IMR-90 (cell line): ENCODE measurements at regions not wholly inside any gene's neighbourhood (a gene's known extent, or its start where the extent isn't known, plus 50 kb on each side); places are given as distances from the start of the nearest gene placed in this dataset.

ENCODE experiments used
- ATAC-seq: fragments of 200-7000 bp; cut with Tn5 transposase; 2 replicates; pipeline ENCODE4 v1.9.1; 2020; ENCODE audit warnings: low read depth, mild to moderate bottlenecking, moderate library complexity
- BruUV-seq: library from RNA; stranded (reverse); fragments of 400-500 nt; replicated peaks from 2 replicates; lab custom pipeline; 2021; lab: Mats Ljungman, UMichigan
- CTCF ChIA-PET: fragments of 300-600 bp; formaldehyde crosslinking; extraction: SDS; loops from one replicate; lab custom pipeline; 2021; ENCODE audit warnings: antibody characterized with exemption; lab: Yijun Ruan, JAX
- POLR2A ChIA-PET: fragments of 300-600 bp; sonication (Branson Sonifier 250); formaldehyde crosslinking; loops from one replicate; lab custom pipeline; 2022; ENCODE audit warnings: antibody characterized with exemption; ENCODE audit not compliant: unreplicated experiment; lab: Charles Lee
- DNase-seq: peaks from one replicate; pipeline ENCODE4 v3.0.0; 2013
- H2AFZ ChIP-seq: replicated peaks from 2 replicates; pipeline ENCODE3; 2013; ENCODE audit warnings: low read length, mild to moderate bottlenecking; ENCODE audit not compliant: poor library complexity
- H2AK5ac ChIP-seq: 2 replicates; pipeline ENCODE4 v1.6.1; 2013; ENCODE audit warnings: low read depth, low read length, inconsistent platforms
- H2AK9ac ChIP-seq: replicated peaks from 2 replicates; pipeline ENCODE3; 2013; ENCODE audit warnings: mild to moderate bottlenecking, low read depth, low read length, moderate library complexity; ENCODE audit not compliant: poor library complexity
- H2BK120ac ChIP-seq: 2 replicates; pipeline ENCODE4 v1.6.1; 2013; ENCODE audit warnings: low read depth, low read length, inconsistent platforms
- H2BK15ac ChIP-seq: 3 replicates; pipeline ENCODE4 v1.6.1; 2013; ENCODE audit warnings: low read depth, low read length, inconsistent platforms
- H2BK20ac ChIP-seq: 2 replicates; pipeline ENCODE4 v1.6.1; 2013; ENCODE audit warnings: low read depth, mild to moderate bottlenecking, inconsistent platforms, low read length, moderate library complexity
- H2BK5ac ChIP-seq: 2 replicates; pipeline ENCODE4 v1.6.1; 2013; ENCODE audit warnings: mild to moderate bottlenecking, low read depth, low read length, inconsistent platforms; ENCODE audit not compliant: poor library complexity, severe bottlenecking
- H3K14ac ChIP-seq: replicated peaks from 2 replicates; pipeline ENCODE4 v1.6.1; 2013; ENCODE audit warnings: low read depth, low read length, inconsistent platforms
- H3K18ac ChIP-seq: 2 replicates; pipeline ENCODE4 v1.6.1; 2013; ENCODE audit warnings: low read depth, low read length, control low read depth
- H3K23ac ChIP-seq: 2 replicates; pipeline ENCODE4 v1.6.1; 2013; ENCODE audit warnings: low read depth, low read length, inconsistent platforms
- H3K27ac ChIP-seq: 2 replicates; pipeline ENCODE4 v1.5.1; 2013; ENCODE audit warnings: mild to moderate bottlenecking, control low read depth, low read length; ENCODE audit not compliant: insufficient read depth
- H3K27me3 ChIP-seq: 2 replicates; pipeline ENCODE4 v1.6.1; 2013; ENCODE audit warnings: low read length; ENCODE audit not compliant: control insufficient read depth, insufficient read depth
- H3K36me3 ChIP-seq: 2 replicates; pipeline ENCODE4 v1.6.1; 2013; ENCODE audit warnings: low read length, mixed read lengths; ENCODE audit not compliant: control insufficient read depth, insufficient read depth
- H3K4ac ChIP-seq: 2 replicates; pipeline ENCODE4 v1.6.1; 2013; ENCODE audit warnings: low read depth, low read length, inconsistent platforms
- H3K4me1 ChIP-seq: 2 replicates; pipeline ENCODE4 v1.6.1; 2013; ENCODE audit warnings: low read length, mixed read lengths; ENCODE audit not compliant: control insufficient read depth, insufficient read depth
- H3K4me2 ChIP-seq: 2 replicates; pipeline ENCODE4 v1.6.1; 2013; ENCODE audit warnings: low read depth, mild to moderate bottlenecking, control low read depth, low read length, moderate library complexity
- H3K4me3 ChIP-seq: 2 replicates; pipeline ENCODE4 v1.5.1; 2013; ENCODE audit warnings: low read depth, mild to moderate bottlenecking, control low read depth, low read length, moderate library complexity; ENCODE audit not compliant: insufficient read depth
- H3K56ac ChIP-seq: 2 replicates; pipeline ENCODE4 v1.6.1; 2013; ENCODE audit warnings: low read length, inconsistent platforms; ENCODE audit not compliant: insufficient read depth; ENCODE audit errors: extremely low read depth
- H3K79me1 ChIP-seq, 2 experiments: 2 replicates each; pipeline ENCODE4 v1.6.1; 2013; ENCODE audit warnings: low read length in 2 of 2, inconsistent platforms in 1 of 2, low read depth in 1 of 2
- H3K9ac ChIP-seq: 2 replicates; pipeline ENCODE4 v1.6.1; 2013; ENCODE audit warnings: low read depth, low read length, control low read depth
- H3K9me1 ChIP-seq: 2 replicates; pipeline ENCODE4 v1.6.1; 2013; ENCODE audit warnings: low read length, inconsistent platforms; ENCODE audit not compliant: insufficient read depth
- H3K9me3 ChIP-seq: 2 replicates; pipeline ENCODE4 v1.6.1; 2013; ENCODE audit warnings: low read length; ENCODE audit not compliant: control insufficient read depth, insufficient read depth
- H4K20me1 ChIP-seq: 2 replicates; pipeline ENCODE4 v1.6.1; 2013; ENCODE audit warnings: low read length, inconsistent platforms; ENCODE audit not compliant: insufficient read depth
- H4K5ac ChIP-seq: 2 replicates; pipeline ENCODE4 v1.6.1; 2013; ENCODE audit warnings: mild to moderate bottlenecking, low read depth, low read length, control low read depth
- H4K8ac ChIP-seq, 2 experiments: 2 replicates each; pipeline ENCODE4 v1.6.1; 2013; ENCODE audit warnings: low read depth in 2 of 2, low read length in 2 of 2, control low read depth in 1 of 2, inconsistent platforms in 1 of 2
- H4K91ac ChIP-seq: 2 replicates; pipeline ENCODE4 v1.6.1; 2013; ENCODE audit warnings: low read depth, low read length, inconsistent platforms; ENCODE audit not compliant: insufficient read depth
- CTCF ChIP-seq: conservative IDR thresholded peaks from 2 replicates; pipeline ENCODE4 v1.5.1; 2012; ENCODE audit warnings: mild to moderate bottlenecking, low read depth, low read length, improper control_type of control experiment
- WGBS, 2 experiments: methylation state at CpG; one replicate each; pipeline versions ENCODE4 v1.1.5 to v1.1.7; 2013; ENCODE audit warnings: missing lambda C conversion rate in 2 of 2; ENCODE audit not compliant: insufficient read length in 1 of 2; ENCODE audit errors: extremely low coverage in 2 of 2; 5-methylcytosine and 5-hydroxymethylcytosine counted together
- dilution Hi-C: fragments of 300-500 bp; cut with HindIII; formaldehyde crosslinking; loops from one replicate; pipeline ENCODE4 v1.14.3; 2018; ENCODE audit warnings: low sequenced_read_pairs; ENCODE audit not compliant: unreplicated experiment
- in situ Hi-C: fragments of 300-500 bp; cut with MboI; formaldehyde crosslinking; loops from 3 replicates; pipeline ENCODE4 v1.14.3; 2019; ENCODE audit warnings: low sequenced_read_pairs, inconsistent platforms, mixed read lengths
- intact Hi-C: fragments of 100-400 bp; cut with micrococcal nuclease; formaldehyde crosslinking; loops from 2 replicates; pipeline ENCODE4 v1.10.0; 2022

DNA sequence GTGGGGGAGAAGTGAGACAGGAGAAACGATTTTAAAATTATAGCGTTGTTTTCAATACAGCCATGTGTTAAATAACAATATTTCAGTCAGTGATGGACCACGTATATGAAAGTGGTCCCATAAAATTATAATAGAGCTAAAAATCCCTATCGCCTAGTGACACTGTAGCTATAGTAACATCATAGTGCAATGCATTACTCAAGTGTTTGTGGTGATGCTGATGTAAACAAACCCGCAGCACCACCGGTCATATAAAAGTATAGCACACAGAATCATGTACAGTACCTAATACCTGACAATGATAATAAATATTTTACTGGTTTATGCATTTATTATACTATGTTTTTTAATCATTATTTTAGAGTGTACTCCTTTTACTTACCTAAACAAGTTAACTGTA is 407.4 kb upstream of the SEMA6A start:
- TF ChIP-seq CTCF = no peak
- Histone ChIP-seq H2BK15ac (no peak overlapping the region), H2AK5ac (no peak overlapping the region), H4K91ac (no peak overlapping the region), H3K14ac (no peak overlapping the region), H4K8ac (no peak overlapping the region), H4K5ac (no peak overlapping the region), H3K9me3 (no peaks in the 10 kb centered on the region; the same call in 1 of the 2 replicates), H2AFZ (no peak overlapping the region), H3K56ac (no peak overlapping the region), H3K27me3 (no peaks in the 10 kb centered on the region), H3K23ac (no peak overlapping the region), H3K9ac (no peak overlapping the region), H3K4ac (no peak overlapping the region), H3K4me1 (no peaks in the 10 kb centered on the region), H3K27ac (no peak overlapping the region), H2AK9ac (no peak overlapping the region), H3K79me1 (no peaks in the 10 kb centered on the region), H3K9me1 (no peaks in the 10 kb centered on the region), H2BK5ac (no peak overlapping the region), H3K4me3 (no peak overlapping the region), H3K18ac (no peak overlapping the region), H2BK20ac (no peak overlapping the region), H3K4me2 (no peak overlapping the region), H3K36me3 (no peaks in the 10 kb centered on the region), H4K20me1 (no peaks in the 10 kb centered on the region), H2BK120ac (no peak overlapping the region)
- dilution Hi-C loops = no loop called here
- in situ Hi-C loops = no loop called here
- no TSS peak for BruUV-seq
- ATAC-seq (no peak), DNase-seq (no peak)
- intact Hi-C loops = no loop called here
- ChIA-PET CTCF (interaction anchor here (0.8 kb wide), 1 partner anchor 19 kb away, joined by 5 read pairs; no protein-coding TSS in a partner anchor), POLR2A (no interaction called here)
- WGBS, 2 experiments = no CpG with 5 or more reads among the region's 6 CpGs
